Astrocyte (in vitro differentiated cells and primary cell): ENCODE measurements at regions not wholly inside any gene's neighbourhood (a gene's known extent, or its start where the extent isn't known, plus 50 kb on each side); places are given as distances from the start of the nearest gene placed in this dataset.

Experiments
- DNase-seq: peaks from one replicate; pipeline ENCODE4 v3.0.0-alpha.2; 2010; ENCODE audit warnings: low read depth
- FAIRE-seq: peaks from 2 replicates; lab custom pipeline; 2011; peaks lifted over from hg19 to GRCh38; lab: Jason Lieb, UNC
- H2AFZ ChIP-seq: 2 replicates; pipeline ENCODE4 v1.6.0; 2012; ENCODE audit warnings: low read depth, low read length, inconsistent platforms
- H3K27ac ChIP-seq: 2 replicates; pipeline ENCODE4 v1.5.1; 2011; ENCODE audit warnings: low read depth, low read length, inconsistent platforms
- H3K27me3 ChIP-seq: 2 replicates; pipeline ENCODE4 v1.6.0; 2011; ENCODE audit warnings: low read length, inconsistent platforms; ENCODE audit not compliant: insufficient read depth
- H3K36me3 ChIP-seq: 2 replicates; pipeline ENCODE4 v1.5.1; 2011; ENCODE audit warnings: low read length, inconsistent platforms; ENCODE audit not compliant: insufficient read depth
- H3K4me1 ChIP-seq: 2 replicates; pipeline ENCODE4 v1.5.1; 2011; ENCODE audit warnings: low read length, inconsistent platforms; ENCODE audit not compliant: insufficient read depth
- H3K4me2 ChIP-seq: 2 replicates; pipeline ENCODE4 v1.6.0; 2012; ENCODE audit warnings: low read length, inconsistent platforms
- H3K4me3 ChIP-seq: 2 replicates; pipeline ENCODE4 v1.5.1; 2011; ENCODE audit warnings: low read depth, mild to moderate bottlenecking, low read length, inconsistent platforms; ENCODE audit not compliant: insufficient read depth
- H3K79me2 ChIP-seq: 2 replicates; pipeline ENCODE4 v1.6.0; 2012; ENCODE audit warnings: mild to moderate bottlenecking, low read length, inconsistent platforms; ENCODE audit not compliant: insufficient read depth
- H3K9ac ChIP-seq: 2 replicates; pipeline ENCODE4 v1.6.0; 2012; ENCODE audit warnings: mild to moderate bottlenecking, low read length, inconsistent platforms
- H3K9me3 ChIP-seq: 2 replicates; pipeline ENCODE4 v1.5.1; 2012; ENCODE audit warnings: low read depth, mild to moderate bottlenecking, low read length, inconsistent platforms; ENCODE audit not compliant: insufficient read depth
- H4K20me1 ChIP-seq: 2 replicates; pipeline ENCODE4 v1.6.0; 2012; ENCODE audit warnings: low read length, inconsistent platforms; ENCODE audit not compliant: insufficient read depth
- H3K27ac Mint-ChIP-seq: one replicate; pipeline ENCODE4 v1.8.0; 2021; ENCODE audit warnings: mild to moderate bottlenecking, mixed read lengths; ENCODE audit not compliant: unreplicated experiment
- H3K27me3 Mint-ChIP-seq: one replicate; pipeline ENCODE4 v1.8.0; 2021; ENCODE audit warnings: low read depth, mixed read lengths; ENCODE audit not compliant: unreplicated experiment
- H3K36me3 Mint-ChIP-seq: one replicate; pipeline ENCODE4 v1.8.0; 2021; ENCODE audit warnings: low read depth, mixed read lengths; ENCODE audit not compliant: unreplicated experiment
- H3K4me1 Mint-ChIP-seq: one replicate; pipeline ENCODE4 v1.8.0; 2021; ENCODE audit warnings: low read depth, mixed read lengths; ENCODE audit not compliant: unreplicated experiment
- H3K4me3 Mint-ChIP-seq: one replicate; pipeline ENCODE4 v1.8.0; 2021; ENCODE audit warnings: mild to moderate bottlenecking, moderate library complexity, mixed read lengths; ENCODE audit not compliant: unreplicated experiment
- H3K9me3 Mint-ChIP-seq: one replicate; pipeline ENCODE4 v1.8.0; 2021; ENCODE audit warnings: mild to moderate bottlenecking, mixed read lengths; ENCODE audit not compliant: unreplicated experiment
- EZH2 ChIP-seq: IDR thresholded peaks from 2 replicates; pipeline ENCODE4 v1.6.1; 2012; ENCODE audit warnings: mild to moderate bottlenecking, low read length, inconsistent platforms; ENCODE audit not compliant: insufficient read depth
- TF ChIP-seq, protein P1 (sequence below): IDR thresholded peaks from 2 replicates; pipeline ENCODE4 v1.5.1; 2011; ENCODE audit warnings: low read depth, mild to moderate bottlenecking, inconsistent platforms, low read length, moderate library complexity; ENCODE audit not compliant: insufficient read depth

- peak overlapping the region; percentile 40 for H2AFZ ChIP-seq
- H3K4me3 Mint-ChIP-seq, result no peak overlapping the region
- no peak overlapping the region for H3K27ac ChIP-seq
- H3K9ac ChIP-seq, result no peak overlapping the region
- no peaks in the 10 kb centered on the region for H3K4me1 ChIP-seq
- TF ChIP-seq, protein P1, sequence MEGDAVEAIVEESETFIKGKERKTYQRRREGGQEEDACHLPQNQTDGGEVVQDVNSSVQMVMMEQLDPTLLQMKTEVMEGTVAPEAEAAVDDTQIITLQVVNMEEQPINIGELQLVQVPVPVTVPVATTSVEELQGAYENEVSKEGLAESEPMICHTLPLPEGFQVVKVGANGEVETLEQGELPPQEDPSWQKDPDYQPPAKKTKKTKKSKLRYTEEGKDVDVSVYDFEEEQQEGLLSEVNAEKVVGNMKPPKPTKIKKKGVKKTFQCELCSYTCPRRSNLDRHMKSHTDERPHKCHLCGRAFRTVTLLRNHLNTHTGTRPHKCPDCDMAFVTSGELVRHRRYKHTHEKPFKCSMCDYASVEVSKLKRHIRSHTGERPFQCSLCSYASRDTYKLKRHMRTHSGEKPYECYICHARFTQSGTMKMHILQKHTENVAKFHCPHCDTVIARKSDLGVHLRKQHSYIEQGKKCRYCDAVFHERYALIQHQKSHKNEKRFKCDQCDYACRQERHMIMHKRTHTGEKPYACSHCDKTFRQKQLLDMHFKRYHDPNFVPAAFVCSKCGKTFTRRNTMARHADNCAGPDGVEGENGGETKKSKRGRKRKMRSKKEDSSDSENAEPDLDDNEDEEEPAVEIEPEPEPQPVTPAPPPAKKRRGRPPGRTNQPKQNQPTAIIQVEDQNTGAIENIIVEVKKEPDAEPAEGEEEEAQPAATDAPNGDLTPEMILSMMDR, result no peak
- no peak for TF ChIP-seq EZH2
- H3K4me1 Mint-ChIP-seq, result no peaks in the 10 kb centered on the region
- H3K27ac Mint-ChIP-seq, result no peak overlapping the region
- DNase-seq, result no peak
- H3K36me3 Mint-ChIP-seq, result no peaks in the 10 kb centered on the region
- H3K9me3 ChIP-seq, result no peaks in the 10 kb centered on the region
- H3K27me3 ChIP-seq, result no peaks in the 10 kb centered on the region
- H3K9me3 Mint-ChIP-seq, result no peaks in the 10 kb centered on the region
- no peaks in the 10 kb centered on the region for H4K20me1 ChIP-seq
- no peak overlapping the region for H3K4me2 ChIP-seq
- H3K79me2 ChIP-seq, result no peaks in the 10 kb centered on the region
- H3K36me3 ChIP-seq, result no peaks in the 10 kb centered on the region
- no peak for FAIRE-seq
- no peaks in the 10 kb centered on the region for H3K27me3 Mint-ChIP-seq
- H3K4me3 ChIP-seq, result no peak overlapping the region
Measured at GRCh38 chr14:28879573-28879996, 113.0 kb downstream of the FOXG1 start.

GRCh38 chr14:28886940-28887339 lies 120.4 kb downstream of the FOXG1 start:
- H3K27me3 Mint-ChIP-seq, result no peaks in the 10 kb centered on the region
- Histone ChIP-seq H3K9me3 (no peaks in the 10 kb centered on the region), H3K27me3 (no peaks in the 10 kb centered on the region), H3K9ac (no peak overlapping the region), H3K4me2 (no peak overlapping the region), H3K79me2 (no peaks in the 10 kb centered on the region), H4K20me1 (no peaks in the 10 kb centered on the region), H3K36me3 (no peaks in the 10 kb centered on the region), H3K4me3 (no peak overlapping the region), H3K27ac (no peak overlapping the region), H3K4me1 (no peaks in the 10 kb centered on the region), H2AFZ (no peak overlapping the region)
- no peaks in the 10 kb centered on the region for H3K4me1 Mint-ChIP-seq
- FAIRE-seq (no peak), DNase-seq (no peak)
- no peaks in the 10 kb centered on the region for H3K36me3 Mint-ChIP-seq
- no peak overlapping the region for H3K27ac Mint-ChIP-seq
- TF ChIP-seq, protein P1, result no peak
- TF ChIP-seq EZH2, result no peak
- H3K9me3 Mint-ChIP-seq, result no peaks in the 10 kb centered on the region
- H3K4me3 Mint-ChIP-seq, result no peak overlapping the region

DNA sequence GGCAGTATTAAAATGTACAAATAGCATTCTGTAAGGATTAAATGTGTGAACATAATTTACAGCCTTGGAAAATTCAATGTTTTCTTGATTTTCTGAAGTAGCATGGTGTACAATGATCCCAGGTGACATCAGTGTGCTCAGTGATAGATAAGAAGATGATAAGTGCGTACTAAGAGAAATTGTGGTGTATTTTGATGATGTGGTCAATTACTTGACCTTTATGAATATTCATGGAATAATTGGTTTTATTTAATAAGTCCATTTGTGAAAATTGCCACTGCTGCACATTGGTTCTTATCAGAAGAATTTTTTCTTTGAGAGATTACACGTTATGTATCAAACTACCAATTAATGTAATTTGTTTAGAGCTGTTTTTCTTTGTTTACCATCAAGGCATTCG lies 128.8 kb downstream of the FOXG1 start:
- Mint-ChIP-seq H3K36me3 (no peaks in the 10 kb centered on the region), H3K27me3 (no peaks in the 10 kb centered on the region), H3K4me1 (no peaks in the 10 kb centered on the region), H3K27ac (no peak overlapping the region), H3K9me3 (no peaks in the 10 kb centered on the region), H3K4me3 (no peak overlapping the region)
- no peak overlapping the region for H3K27ac ChIP-seq
- no peak for TF ChIP-seq EZH2
- TF ChIP-seq, protein P1, result no peak
- H3K4me2 ChIP-seq, result no peak overlapping the region
- no peaks in the 10 kb centered on the region for H3K27me3 ChIP-seq
- H3K9ac ChIP-seq, result no peak overlapping the region
- no peaks in the 10 kb centered on the region for H3K79me2 ChIP-seq
- H3K4me1 ChIP-seq, result no peaks in the 10 kb centered on the region
- H2AFZ ChIP-seq, result no peak overlapping the region
- H3K4me3 ChIP-seq, result no peak overlapping the region
- DNase-seq, result no peak
- no peak for FAIRE-seq
- H3K9me3 ChIP-seq, result no peaks in the 10 kb centered on the region
- H3K36me3 ChIP-seq, result no peaks in the 10 kb centered on the region
- no peaks in the 10 kb centered on the region for H4K20me1 ChIP-seq
